ENCODE measurements at regions not wholly inside any gene's neighbourhood (a gene's known extent, or its start where the extent isn't known, plus 50 kb on each side); places are given as distances from the start of the nearest gene placed in this dataset.
A peak's percentile ranks its signal among the peaks of the same experiment; 100 is the strongest.

DNA sequence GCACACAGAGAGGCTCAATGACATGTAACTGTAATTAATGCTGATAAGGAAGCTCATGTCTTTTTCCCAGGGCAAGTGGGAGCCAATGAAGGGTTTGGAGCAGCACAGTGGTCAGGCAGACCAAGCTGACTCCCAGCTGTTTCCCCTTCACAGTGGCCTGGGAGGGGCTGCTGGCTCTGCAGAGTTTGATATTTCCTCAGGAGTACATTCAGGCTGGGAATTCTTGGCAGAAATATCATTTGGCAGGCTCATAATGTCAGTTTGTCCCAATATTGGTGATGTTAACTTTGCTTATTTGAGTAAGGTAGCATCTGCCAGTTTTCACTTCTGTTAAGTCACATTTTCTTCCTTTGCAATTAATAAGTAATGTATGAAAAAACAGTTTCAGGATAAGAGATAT lies 247.0 kb downstream of the EMP1 start:
- no peaks in the 10 kb centered on the region for H3K27me3 ChIP-seq
- H3K4me1 ChIP-seq, result no peaks in the 10 kb centered on the region
- no peak for TF ChIP-seq CTCF (IDR thresholded peaks at IDR 0.05)
- DNase-seq (peak in 1 of 4 donors; percentile 14), ATAC-seq (peak; percentile 31)
- no peak overlapping the region for H3K27ac ChIP-seq
- intact Hi-C loops (cut with DNase I), result no loop called here
- no peak overlapping the region for H3K4me3 ChIP-seq
- no peaks in the 10 kb centered on the region for H3K9me3 ChIP-seq
- H3K36me3 ChIP-seq, result no peaks in the 10 kb centered on the region

- DNase-seq (no peak), ATAC-seq (peak; percentile 35)
- no peaks in the 10 kb centered on the region for H3K27me3 ChIP-seq
- no peaks in the 10 kb centered on the region for H3K4me1 ChIP-seq
- no peaks in the 10 kb centered on the region for H3K9me3 ChIP-seq
- no peaks in the 10 kb centered on the region for H3K36me3 ChIP-seq
- no peak overlapping the region for H3K27ac ChIP-seq
- TF ChIP-seq CTCF (IDR thresholded peaks at IDR 0.05), result no peak
- intact Hi-C loops (cut with DNase I), result no loop called here
- no peak overlapping the region for H3K4me3 ChIP-seq
These were observed 246.5 kb downstream of the EMP1 start for GRCh38 chr12:13443028-13443427.

DNA sequence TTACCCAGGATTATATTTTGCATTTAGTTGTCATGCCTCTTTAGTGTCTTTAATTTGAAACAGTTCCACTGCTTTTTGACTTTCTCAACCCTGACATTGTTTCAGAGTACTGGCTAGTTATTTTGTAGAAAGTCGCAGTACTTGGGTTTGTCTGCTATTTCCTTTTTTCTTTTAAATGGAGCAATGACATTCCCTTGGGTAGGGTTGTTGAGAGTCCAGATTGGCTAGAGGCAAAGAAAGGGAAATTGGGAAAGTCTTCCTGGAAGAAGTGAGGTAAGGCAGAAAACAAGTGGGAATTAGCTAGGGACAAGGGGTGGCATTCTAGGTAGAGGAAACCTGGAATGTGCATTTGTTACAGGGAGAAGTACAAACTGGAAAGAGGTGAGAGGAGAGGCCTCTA lies 245.9 kb downstream of the EMP1 start:
- ATAC-seq, result no peak
- no peak overlapping the region for H3K4me3 ChIP-seq
- no peaks in the 10 kb centered on the region for H3K4me1 ChIP-seq
- no peak for TF ChIP-seq CTCF (IDR thresholded peaks at IDR 0.05)
- no peaks in the 10 kb centered on the region for H3K36me3 ChIP-seq
- H3K27me3 ChIP-seq, result no peaks in the 10 kb centered on the region
- H3K9me3 ChIP-seq, result no peaks in the 10 kb centered on the region
- DNase-seq, result no peak
- intact Hi-C loops (cut with DNase I), result no loop called here
- no peak overlapping the region for H3K27ac ChIP-seq

DNA sequence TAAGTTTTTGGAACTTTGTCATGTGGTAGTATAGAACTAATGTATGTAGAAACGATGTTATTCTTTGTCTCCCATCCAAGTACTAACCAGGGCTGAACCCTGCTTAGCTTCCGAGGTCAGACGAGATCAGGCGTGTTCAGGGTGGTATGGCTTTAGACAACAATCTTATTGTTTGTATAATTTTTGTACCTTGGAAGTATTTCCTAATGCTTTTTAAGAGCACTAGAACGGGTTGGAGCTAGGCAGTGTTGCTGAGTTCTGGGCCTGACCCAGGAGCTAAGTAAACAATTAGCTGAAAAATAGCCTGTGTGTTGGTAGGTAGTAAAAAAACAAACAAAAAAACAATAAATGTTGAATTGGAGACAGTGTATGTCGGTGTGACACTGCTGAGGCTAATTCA lies 244.3 kb downstream of the EMP1 start:
- Histone ChIP-seq H3K9me3 (no peaks in the 10 kb centered on the region), H3K27ac (no peak overlapping the region), H3K27me3 (no peaks in the 10 kb centered on the region), H3K36me3 (no peaks in the 10 kb centered on the region), H3K4me3 (no peak overlapping the region), H3K4me1 (no peaks in the 10 kb centered on the region)
- intact Hi-C loops (cut with DNase I), result no loop called here
- no peak for TF ChIP-seq CTCF (IDR thresholded peaks at IDR 0.05)
- ATAC-seq (peak; percentile 63), DNase-seq (no peak)

DNA sequence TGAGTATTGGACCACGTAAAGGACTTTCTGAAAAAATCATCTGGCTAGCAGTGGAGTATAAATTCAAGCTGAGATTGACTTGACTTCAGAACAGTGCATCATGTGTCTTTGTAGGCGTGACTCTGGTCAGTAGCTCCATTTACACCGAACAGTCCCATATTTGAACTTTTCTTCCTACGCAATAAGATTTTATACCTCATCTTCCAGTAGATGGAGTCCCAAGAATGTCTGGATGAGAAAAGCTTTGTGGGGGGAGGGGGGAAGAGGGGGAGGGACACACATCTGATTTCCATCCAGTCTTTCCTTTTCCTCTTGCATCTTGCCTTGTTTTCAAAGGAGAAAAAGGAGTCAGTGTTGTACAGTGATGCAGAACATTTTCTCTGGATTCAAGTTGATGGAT lies 241.0 kb downstream of the EMP1 start:
- Histone ChIP-seq H3K9me3 (no peaks in the 10 kb centered on the region), H3K27ac (no peak overlapping the region), H3K4me1 (no peaks in the 10 kb centered on the region), H3K4me3 (no peak overlapping the region), H3K36me3 (no peaks in the 10 kb centered on the region), H3K27me3 (no peaks in the 10 kb centered on the region)
- intact Hi-C loops (cut with DNase I), result no loop called here
- TF ChIP-seq CTCF (IDR thresholded peaks at IDR 0.05), result no peak
- no peak for ATAC-seq
- DNase-seq, result no peak
